HG02588 (cell line): ENCODE measurements at regions not wholly inside any gene's neighbourhood (a gene's known extent, or its start where the extent isn't known, plus 50 kb on each side); places are given as distances from the start of the nearest gene placed in this dataset.
"Not testable (repeated sequence)": the region's sequence is repeated elsewhere in the genome, so short reads cannot be mapped to it uniquely, and the experiment has no call there.

Experiments used
- ATAC-seq: cut with Tn5 transposase; IDR thresholded peaks from one replicate; pipeline ENCODE4 v1.9.1; 2021; ENCODE audit warnings: mild to moderate bottlenecking, moderate library complexity; ENCODE audit not compliant: unreplicated experiment

DNA sequence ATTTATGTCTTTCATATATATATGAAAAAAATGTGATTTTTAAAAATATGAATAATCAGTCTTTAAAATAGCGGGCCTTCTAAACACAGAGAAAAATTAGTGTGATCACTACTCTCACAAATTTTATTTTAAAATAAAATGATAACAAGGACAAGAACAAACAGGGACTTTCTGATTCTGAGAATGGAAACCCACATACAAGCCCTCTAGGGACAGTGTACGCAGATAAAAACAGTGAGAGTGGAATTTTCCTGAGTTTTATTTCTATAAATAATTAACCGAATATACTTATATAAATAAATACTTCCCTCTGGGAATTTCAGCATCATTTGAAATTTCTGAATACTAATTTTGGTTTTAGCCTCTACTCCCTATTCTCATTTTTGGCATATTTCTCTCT is 201.4 kb upstream of the CBLB start:
- ATAC-seq, result no peak

DNA sequence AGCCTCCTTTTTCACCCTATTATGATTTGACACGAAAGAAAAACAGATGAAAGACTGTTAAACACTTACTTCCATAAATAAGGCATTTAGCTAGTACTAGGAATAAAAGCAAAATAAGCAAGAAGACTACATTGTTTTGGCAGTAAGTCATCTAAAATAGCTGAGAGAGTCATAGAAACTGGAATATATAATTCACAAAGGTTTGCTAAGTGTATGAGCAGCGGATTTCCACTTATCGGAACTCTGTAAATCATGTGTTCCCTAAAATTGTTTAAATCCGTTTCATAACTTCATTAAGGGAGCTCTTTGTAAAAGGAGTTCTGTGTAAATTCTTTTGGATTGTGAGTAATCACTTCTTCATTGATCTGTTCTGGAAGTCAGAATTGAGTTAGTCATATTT is 202.5 kb upstream of the CBLB start:
- no peak for ATAC-seq

DNA sequence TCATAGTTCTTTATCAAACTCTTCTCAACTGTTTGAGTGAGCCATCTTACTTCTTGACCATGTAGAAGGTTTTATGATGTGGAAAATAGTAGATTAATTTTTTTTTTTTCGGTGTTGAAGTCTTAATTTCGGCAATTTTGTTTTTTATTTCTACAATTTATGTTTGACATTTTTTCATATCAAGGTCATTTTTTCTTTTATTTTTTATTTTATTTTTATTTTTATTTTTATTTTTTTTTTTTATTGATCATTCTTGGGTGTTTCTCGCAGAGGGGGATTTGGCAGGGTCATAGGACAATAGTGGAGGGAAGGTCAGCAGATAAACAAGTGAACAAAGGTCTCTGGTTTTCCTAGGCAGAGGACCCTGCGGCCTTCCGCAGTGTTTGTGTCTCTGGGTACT is 203.8 kb upstream of the CBLB start:
- ATAC-seq, result not testable (repeated sequence)

DNA sequence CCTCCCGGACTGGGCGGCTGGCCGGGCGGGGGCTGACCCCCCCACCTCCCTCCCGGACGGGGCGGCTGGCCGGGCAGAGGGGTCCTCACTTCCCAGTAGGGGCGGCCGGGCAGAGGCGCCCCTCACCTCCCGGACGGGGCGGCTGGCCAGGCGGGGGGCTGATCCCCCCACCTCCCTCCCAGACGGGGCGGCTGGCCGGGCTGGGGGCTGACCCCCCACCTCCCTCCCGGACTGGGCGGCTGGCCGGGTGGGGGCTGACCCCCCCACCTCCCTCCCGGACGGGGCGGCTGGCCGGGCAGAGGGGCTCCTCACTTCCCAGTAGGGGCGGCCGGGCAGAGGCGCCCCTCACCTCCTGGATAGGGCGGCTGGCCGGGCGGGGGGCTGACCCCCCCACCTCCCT is 205.0 kb upstream of the CBLB start:
- not testable (repeated sequence) for ATAC-seq

DNA sequence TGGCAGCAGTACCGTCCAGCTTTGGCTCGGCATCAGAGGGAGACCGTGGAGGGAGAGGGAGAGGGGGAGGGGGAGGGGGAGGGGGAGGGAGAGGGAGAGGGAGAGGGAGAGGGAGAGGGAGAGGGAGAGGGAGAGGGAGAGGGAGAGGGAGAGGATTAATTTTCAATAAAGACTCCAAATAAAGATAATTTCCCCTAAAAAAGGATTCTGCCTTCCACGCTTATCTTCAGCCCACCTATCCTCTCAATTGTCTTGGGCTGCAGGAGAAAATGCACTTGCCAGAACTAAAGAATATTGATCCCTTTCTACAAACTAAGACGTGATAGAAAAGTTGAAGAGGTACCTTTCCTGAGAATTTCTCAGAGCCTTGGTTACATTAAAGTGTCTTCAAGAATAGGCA is 206.9 kb upstream of the CBLB start:
- ATAC-seq, result not testable (repeated sequence)

DNA sequence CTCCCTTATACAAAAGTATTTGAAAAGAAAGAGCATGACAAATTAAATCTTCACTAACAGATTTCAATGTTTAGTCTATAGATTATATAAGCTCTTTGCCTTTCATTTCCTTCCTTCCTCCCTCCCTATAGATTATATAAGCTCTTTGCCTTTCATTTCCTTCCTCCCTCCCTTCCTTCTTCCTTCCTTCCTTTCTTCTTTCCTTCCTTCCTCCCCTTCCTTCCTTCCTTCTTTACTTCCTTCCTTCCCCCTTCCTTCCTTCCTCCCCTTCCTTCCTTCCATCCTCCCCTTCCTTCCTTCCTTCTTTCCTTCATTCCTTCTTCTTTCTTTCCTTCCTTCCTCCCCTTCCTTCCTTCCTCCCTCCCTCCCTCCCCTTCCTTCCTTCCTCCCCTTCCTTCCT is 209.8 kb upstream of the CBLB start:
- no peak for ATAC-seq

DNA sequence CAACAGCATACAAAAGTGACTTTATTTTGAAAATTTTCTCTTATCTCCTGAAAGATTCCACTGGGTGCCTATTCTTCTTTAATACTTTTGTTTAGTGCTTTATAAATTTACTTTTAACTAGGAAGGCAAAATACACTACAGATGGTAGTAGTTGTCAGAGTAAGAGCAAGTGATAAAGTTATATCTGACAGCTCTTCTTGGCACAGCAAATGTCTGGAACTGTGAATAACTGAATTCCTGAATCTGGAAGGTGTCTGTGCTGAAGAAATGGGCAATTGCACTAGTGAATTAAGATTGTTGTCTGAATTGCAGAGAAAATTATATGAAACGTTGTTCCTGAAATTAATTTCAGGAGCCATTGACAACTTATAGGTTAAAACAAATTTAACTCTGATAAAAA is 213.8 kb upstream of the CBLB start:
- no peak for ATAC-seq

DNA sequence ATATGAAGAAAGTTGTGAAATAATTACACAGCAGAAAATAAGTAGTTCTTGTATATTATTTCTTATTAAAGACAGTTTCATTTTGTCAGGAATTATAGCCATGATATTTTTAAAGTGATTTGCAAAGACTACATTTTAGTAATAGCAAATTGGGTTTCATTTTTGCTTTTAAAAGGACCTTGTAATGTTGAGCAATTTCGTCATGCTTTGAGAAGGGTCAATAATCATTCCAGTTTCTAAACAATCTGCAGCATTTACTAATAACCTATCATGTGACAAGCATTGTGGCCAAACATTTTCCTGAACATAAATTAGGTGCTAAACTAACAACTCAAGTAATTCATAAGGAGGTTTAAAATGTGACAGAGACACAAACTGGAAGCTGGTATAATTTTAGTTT is 214.4 kb upstream of the CBLB start:
- no peak for ATAC-seq

DNA sequence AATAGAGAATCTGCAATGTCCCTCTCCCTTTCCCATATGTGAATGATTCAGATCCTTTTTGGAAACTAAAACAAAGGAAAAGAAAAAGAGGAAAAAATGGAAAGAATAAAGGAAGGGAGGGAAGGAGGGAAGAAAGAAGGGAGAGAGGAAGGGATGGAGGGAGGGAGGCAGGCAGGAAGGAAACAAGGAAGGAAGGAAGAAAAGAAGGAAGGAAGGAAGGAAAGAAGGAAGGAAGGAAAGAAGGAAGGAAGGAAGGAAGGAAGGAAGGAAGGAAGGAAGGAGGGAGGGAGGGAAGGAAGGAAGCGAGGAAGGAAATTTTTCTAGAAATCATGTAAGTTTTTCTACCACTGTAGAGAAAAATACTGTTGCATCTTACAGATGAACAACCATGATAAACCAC is 215.0 kb upstream of the CBLB start:
- ATAC-seq, result no peak

DNA sequence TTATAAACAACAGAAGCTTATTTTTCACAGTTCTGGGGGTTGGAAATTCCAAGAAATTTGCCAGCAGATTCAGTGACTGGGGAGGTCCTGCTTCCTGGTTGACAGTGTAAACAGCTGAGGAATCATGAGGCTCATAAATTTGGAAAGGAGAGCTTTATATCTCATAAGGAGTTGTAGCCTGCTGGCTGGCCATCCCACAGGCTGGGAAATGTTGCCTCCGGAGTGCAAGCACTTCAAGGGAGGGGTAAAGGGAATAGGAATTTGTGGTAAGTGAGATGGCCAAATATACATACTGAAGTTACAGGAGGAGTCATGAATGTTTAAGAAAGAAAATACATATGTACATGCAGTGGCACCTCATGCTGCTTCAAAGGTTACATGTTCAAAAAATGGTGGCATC is 217.2 kb upstream of the CBLB start:
- no peak for ATAC-seq

DNA sequence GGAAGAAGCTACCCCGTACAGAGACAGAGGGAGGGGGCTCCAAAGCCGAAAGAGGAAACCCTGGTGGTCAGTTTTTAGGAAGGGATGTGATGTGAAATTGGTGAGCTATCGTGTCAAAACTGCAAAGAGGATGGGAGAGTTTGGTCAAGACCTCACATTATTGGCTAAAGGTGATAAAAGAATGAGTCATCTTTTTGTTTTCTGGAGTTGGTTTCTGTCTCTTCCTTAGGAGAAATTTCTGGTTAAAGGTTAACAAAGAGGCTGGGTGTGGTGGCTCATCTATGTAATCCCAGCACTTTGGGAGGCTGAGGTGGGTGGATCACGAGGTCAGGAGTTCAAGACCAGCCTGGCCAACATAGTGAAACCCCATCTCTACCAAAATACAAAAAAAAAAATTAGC is 217.8 kb upstream of the CBLB start:
- ATAC-seq, result no peak

DNA sequence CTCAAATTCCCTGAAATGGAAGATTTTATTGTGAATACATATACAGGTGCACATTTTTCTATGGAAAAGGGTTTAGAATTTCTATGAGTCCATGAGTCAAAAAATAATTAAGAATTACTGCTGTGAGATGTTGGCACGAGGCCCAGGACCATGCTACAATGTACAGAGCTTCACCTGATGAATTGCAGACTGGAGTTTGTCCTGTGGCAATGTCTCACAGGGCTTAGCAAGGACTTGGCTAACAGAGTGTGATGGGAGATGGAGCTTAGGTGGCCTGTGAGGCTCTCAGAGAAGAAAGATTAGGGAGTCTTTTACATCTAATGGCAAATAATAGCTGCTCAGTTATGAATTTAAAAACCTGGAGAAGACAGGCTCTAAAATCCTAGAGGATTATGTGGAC is 219.5 kb upstream of the CBLB start:
- ATAC-seq, result no peak

DNA sequence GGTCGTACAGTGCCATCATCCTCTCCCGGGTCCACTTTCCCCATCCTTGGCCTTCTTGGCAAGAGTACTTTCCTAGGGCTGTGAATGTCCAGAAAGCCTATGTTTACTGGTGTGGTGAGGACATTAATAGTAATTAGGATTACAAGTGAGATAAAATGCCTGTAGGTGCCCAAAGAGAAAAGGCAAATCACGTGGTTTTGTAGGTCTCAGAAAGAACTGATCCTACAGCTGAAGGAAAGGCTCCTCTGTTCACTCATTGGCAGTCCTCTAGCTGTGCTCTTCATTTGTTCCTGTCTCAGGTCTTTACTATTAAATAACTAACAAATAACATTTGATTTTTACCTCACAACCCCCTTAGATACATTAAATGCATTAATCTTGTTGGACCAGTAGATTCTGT is 220.1 kb upstream of the CBLB start:
- ATAC-seq, result no peak

DNA sequence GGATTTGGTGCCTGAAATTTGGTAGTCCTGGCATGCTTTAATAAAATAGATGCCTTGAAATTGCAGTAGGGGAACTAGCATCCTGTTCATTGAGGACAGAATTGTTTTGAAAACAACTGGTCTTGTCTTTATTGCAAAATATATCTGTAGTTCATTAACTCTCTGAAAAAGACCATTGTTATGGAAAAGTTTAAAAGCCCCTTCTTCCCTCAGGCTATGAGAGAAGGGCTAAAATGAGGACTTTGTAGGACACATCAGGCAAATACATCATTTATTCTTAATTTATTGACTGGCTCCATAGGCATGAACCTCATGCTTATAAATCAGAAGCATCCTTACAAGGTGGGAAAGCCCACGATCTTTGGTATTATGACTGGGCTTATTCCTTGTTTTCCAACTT is 221.0 kb upstream of the CBLB start:
- no peak for ATAC-seq

DNA sequence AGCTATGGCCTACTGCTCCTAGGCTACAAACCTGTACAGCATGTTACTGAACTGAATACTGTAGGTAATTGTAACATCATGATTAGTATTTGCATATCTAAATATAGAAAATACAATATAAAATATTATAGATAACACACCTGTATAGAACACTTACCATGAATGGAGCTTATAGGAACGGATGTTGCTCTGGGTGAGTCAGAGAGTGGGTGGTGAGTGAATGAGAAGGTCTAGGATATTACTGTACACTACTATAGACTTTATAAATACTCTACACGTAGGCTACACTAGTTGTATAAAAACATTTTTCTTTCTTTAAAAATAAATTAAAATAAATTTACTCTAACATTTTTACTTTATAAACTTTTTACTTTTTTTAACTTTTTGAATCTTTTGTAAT is 224.0 kb upstream of the CBLB start:
- ATAC-seq, result no peak

DNA sequence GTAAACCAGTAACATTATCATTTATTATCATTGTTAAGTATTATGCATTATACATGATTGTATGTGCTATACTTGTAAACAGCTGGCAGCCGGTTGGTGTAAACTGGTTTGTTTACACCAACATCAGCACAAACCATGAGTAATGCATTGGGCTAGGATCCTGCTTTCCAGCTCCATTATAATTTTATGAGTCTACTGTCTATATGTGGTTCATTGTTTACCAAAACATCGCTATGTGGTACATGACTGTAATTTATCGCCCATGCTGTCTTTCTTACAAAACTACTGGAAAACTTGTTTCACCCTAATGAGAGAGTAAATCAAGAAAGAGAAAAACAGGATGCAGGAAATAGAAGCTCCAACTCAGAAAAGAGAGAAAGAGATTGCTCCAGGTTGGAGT is 224.8 kb upstream of the CBLB start:
- ATAC-seq, result no peak

DNA sequence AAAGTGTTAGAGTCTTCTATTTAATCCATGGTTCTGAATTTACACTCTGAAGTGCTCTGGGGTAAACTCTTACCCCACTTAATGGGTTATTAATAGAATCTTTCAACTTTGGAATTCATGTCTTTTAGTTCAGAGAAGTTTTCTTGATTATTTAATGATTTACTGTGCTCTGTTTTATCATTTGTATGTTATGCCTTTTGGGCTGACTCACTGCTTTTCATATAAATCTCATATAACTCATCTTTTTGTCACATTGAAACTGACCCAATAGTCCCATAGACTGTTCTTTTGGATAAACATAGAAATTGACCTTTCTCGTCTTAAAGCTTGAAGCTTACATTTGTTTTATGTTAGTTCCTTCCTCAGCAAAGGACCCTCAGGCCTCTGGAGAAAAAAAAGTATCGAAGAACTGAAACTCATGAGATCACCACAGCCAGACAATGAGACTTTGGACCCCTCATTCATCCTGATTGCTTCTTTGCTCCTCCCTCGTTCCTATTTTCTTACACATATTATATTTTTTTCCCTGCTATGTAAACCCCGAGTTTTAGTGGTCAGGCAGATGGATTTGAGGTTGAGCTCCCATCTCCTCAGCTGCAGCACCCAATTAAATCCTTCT is 229.1 kb upstream of the CBLB start:
- ATAC-seq, result no peak

DNA sequence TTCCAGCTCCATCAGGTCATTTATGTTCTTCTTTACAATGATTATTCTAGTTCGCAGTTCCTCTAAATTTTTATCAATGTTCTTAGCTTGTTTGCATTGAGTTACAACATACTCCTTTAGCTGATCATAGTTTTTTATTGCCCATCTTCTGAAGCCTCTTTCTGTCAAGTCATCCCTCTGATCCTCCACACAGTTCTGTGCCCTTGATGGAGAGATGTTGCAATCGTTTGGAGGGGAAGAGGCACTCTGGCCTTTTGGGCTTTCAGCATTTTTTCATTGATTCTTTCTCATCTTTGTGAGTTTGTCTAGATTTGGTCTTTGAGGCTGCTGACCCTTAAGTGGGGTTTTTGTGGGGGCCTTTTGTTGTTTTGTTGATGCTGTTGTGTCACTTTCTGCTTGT is 234.6 kb upstream of the CBLB start:
- ATAC-seq, result no peak

DNA sequence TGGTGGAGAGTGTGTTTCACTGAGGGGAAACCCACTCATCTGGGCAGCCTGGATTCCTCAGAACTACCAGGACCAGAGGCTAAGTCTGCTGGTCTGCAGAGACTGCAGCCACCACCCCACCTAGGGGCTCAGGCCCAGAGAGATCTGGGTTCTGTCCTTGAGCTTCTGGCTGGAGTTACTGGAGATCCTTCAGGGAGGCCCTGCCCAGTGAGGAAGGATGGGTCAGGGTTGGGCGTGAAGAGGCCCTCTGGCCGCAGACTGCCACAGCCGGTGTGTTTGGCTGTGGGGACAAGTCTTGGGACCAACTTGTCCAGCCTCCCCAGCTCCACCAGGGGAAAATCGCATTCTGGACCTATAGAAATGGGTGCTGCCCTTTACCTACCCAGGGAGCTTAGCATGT is 235.3 kb upstream of the CBLB start:
- no peak for ATAC-seq

DNA sequence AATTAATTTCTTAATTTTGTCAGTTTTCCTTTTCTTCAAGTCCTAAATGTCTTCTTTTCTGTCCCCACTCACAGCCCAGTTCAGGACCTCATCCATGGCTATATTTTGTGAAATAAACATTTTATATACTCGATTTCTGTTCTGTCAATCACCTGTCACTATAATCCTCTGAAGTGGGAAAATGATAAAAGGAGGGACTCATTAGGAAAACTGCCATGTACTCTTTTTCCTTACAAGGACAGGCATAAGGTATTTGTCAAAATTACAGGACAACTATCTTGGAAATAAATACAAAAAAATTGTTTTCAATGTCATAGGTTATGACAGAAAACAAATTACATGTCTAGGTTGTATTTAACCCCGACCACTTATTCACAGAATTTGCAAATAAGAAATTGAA is 240.1 kb upstream of the CBLB start:
- ATAC-seq, result no peak

DNA sequence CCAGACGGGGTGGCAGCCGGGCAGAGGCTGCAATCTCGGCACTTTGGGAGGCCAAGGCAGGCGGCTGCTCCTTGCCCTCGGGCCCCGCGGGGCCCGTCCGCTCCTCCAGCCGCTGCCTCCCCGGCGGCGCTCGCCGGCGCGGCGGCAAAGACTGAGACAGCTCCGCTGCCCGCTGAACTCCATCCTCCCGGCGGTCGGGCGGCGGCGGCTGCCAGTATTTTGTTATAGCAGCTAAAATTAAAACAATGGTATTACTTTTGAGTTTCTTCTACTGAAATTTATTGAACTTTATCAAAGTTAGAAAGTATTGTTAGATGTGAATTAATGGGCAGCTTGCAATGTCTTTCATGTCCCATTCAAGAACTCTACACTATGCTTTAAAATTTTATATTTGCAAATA is 243.7 kb upstream of the CBLB start:
- not testable (repeated sequence) for ATAC-seq

DNA sequence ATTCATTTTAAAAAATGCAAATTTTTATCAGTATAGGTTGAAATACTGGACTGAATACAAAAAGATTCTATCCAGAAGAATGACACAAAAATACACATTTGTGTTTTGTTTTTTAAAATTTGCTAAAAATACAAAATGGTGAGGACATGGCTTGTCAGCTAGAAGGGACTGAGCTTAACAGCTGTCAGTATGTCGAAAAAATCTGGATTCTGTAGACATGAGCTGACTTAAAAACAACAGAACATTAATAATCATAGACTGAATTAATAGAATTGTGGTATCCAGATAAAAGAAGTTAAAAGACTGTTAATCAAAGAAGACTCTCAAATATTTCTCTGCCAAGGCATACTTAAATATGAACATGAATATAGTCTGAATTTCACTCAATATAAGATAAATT is 244.9 kb upstream of the CBLB start:
- ATAC-seq, result no peak

DNA sequence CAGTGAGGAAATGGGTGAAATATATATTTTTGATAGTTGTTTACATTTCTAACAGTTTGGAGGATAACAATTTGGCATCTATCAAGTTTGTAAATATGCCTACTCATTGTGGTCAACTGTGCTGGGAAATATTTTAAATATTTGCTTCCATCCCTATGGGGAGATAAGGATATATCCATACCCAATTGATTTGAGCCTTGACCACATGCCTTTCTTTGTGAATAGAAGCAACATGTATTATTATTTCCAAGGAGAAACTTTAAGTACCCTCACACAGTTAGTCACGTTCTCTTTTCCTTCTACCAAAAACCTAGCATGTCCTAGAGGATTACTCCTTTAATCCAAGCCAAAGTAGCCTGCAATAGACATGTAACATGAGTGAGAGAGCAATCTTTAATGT is 245.4 kb upstream of the CBLB start:
- ATAC-seq, result no peak

DNA sequence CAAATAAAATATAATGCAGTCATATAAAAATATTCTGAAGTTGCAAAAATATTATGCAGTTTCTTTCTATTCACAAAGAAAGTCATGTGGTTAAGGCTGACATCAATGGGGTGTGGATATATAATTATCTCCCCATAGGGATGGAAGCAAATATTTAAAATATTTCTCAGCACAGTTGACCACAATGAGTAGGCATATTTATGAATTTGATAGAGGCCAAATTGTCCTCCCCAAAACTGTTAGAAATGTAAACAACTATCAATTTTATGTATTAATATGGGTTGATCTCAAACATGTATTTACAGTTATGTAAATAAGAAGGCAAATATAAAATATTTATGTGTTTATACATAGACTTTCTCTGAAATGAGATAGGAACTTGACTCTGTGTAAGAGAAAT is 246.0 kb upstream of the CBLB start:
- ATAC-seq, result no peak
